SK-N-SH treated with all-trans-retinoic acid at 6 μM for 48 hours (cell line): ENCODE measurements at regions not wholly inside any gene's neighbourhood (a gene's known extent, or its start where the extent isn't known, plus 50 kb on each side); places are given as distances from the start of the nearest gene placed in this dataset.

Source experiments
- ATAC-seq: fragments of 200-7000 bp; cut with Tn5 transposase; 3 replicates; pipeline ENCODE4 v1.9.1; 2020; ENCODE audit warnings: mild to moderate bottlenecking, moderate library complexity
- ARNTL ChIP-seq: fragments of 450-650 bp; formaldehyde crosslinking; IDR thresholded peaks from 2 replicates; pipeline ENCODE4 v1.5.0; 2020; ENCODE audit warnings: low read depth, mild to moderate bottlenecking, moderate library complexity, borderline replicate concordance
- BACH2 ChIP-seq: fragments of 250-450 bp; sonication (Bioruptor Pico); IDR thresholded peaks from 2 replicates; pipeline ENCODE4 v1.9.0; 2021; ENCODE audit warnings: mild to moderate bottlenecking, borderline replicate concordance
- CSDC2 ChIP-seq: fragments of 250-450 bp; sonication (Bioruptor Pico); IDR thresholded peaks from 2 replicates; pipeline ENCODE4 v1.5.0; 2020; ENCODE audit warnings: mild to moderate bottlenecking, moderate library complexity
- CSRNP3 ChIP-seq: fragments of 250-450 bp; sonication (Bioruptor Pico); IDR thresholded peaks from 2 replicates; pipeline ENCODE4 v1.5.1; 2021; ENCODE audit warnings: mild to moderate bottlenecking, moderate library complexity
- GLIS3 ChIP-seq: fragments of 250-450 bp; sonication (Bioruptor Pico); IDR thresholded peaks from 2 replicates; pipeline ENCODE4 v1.5.0; 2020; ENCODE audit warnings: mild to moderate bottlenecking, moderate library complexity
- ISL1 ChIP-seq: fragments of 250-450 bp; sonication (Bioruptor Pico); IDR thresholded peaks from 2 replicates; pipeline ENCODE4 v2.1.2; 2022; ENCODE audit warnings: mild to moderate bottlenecking, moderate library complexity
- OSR1 ChIP-seq: fragments of 250-450 bp; sonication (Bioruptor Pico); IDR thresholded peaks from 2 replicates; pipeline ENCODE4 v1.8.0; 2022; ENCODE audit warnings: moderate library complexity, mild to moderate bottlenecking, inconsistent platforms
- POU6F1 ChIP-seq: fragments of 250-450 bp; sonication (Bioruptor Pico); IDR thresholded peaks from 2 replicates; pipeline ENCODE4 v1.8.0; 2021; ENCODE audit warnings: low read depth, mild to moderate bottlenecking, moderate library complexity, borderline replicate concordance
- PPARA ChIP-seq: fragments of 250-450 bp; sonication (Bioruptor Pico); IDR thresholded peaks from 2 replicates; pipeline ENCODE4 v1.5.0; 2020; ENCODE audit warnings: mild to moderate bottlenecking, borderline replicate concordance
- SNAI2 ChIP-seq: fragments of 250-450 bp; sonication (Bioruptor Pico); IDR thresholded peaks from 2 replicates; pipeline ENCODE4 v1.5.0; 2020; ENCODE audit warnings: mild to moderate bottlenecking, moderate library complexity
- TCF4 ChIP-seq: fragments of 250-450 bp; sonication (Bioruptor Pico); IDR thresholded peaks from 2 replicates; pipeline ENCODE4 v1.8.0; 2021; ENCODE audit warnings: mild to moderate bottlenecking, moderate library complexity, borderline replicate concordance
- TOX ChIP-seq: fragments of 250-450 bp; sonication (Bioruptor Pico); IDR thresholded peaks from 2 replicates; pipeline ENCODE4 v1.8.0; 2021; ENCODE audit warnings: mild to moderate bottlenecking, moderate library complexity, borderline replicate concordance
- TSHZ2 ChIP-seq: fragments of 250-450 bp; sonication (Bioruptor Pico); IDR thresholded peaks from 2 replicates; pipeline ENCODE4 v1.5.0; 2020; ENCODE audit warnings: mild to moderate bottlenecking, moderate library complexity
- ZC3H10 ChIP-seq: fragments of 250-450 bp; sonication (Bioruptor Pico); IDR thresholded peaks from 2 replicates; pipeline ENCODE4 v1.5.1; 2021; ENCODE audit warnings: mild to moderate bottlenecking, moderate library complexity
- ZFP3 ChIP-seq: fragments of 250-450 bp; sonication (Bioruptor Pico); IDR thresholded peaks from 2 replicates; pipeline ENCODE4 v1.5.0; 2020; ENCODE audit warnings: mild to moderate bottlenecking, moderate library complexity
- ZFP30 ChIP-seq: fragments of 450-650 bp; formaldehyde crosslinking; IDR thresholded peaks from 2 replicates; pipeline ENCODE4 v1.5.0; 2022; ENCODE audit warnings: mild to moderate bottlenecking, moderate library complexity
- ZNF565 ChIP-seq: fragments of 450-650 bp; formaldehyde crosslinking; conservative IDR thresholded peaks from 2 replicates; pipeline ENCODE4 v1.5.0; 2020; ENCODE audit warnings: low read depth, mild to moderate bottlenecking, moderate library complexity
- ZNF70 ChIP-seq: fragments of 450-650 bp; formaldehyde crosslinking; IDR thresholded peaks from 2 replicates; pipeline ENCODE4 v1.5.0; 2020; ENCODE audit warnings: mild to moderate bottlenecking, moderate library complexity
- ZNF8 ChIP-seq: fragments of 450-650 bp; formaldehyde crosslinking; IDR thresholded peaks from 2 replicates; pipeline ENCODE4 v1.5.0; 2020; ENCODE audit warnings: mild to moderate bottlenecking, moderate library complexity
- TF ChIP-seq, protein P1 (sequence below): fragments of 250-450 bp; sonication (Bioruptor Pico); IDR thresholded peaks from 2 replicates; pipeline ENCODE4 v1.5.1; 2020; ENCODE audit warnings: low read depth, mild to moderate bottlenecking, moderate library complexity
- TF ChIP-seq, protein P2 (sequence below): fragments of 250-450 bp; sonication (Bioruptor Pico); IDR thresholded peaks from 2 replicates; pipeline ENCODE4 v1.8.0; 2020; ENCODE audit warnings: mild to moderate bottlenecking, moderate library complexity, borderline replicate concordance

DNA sequence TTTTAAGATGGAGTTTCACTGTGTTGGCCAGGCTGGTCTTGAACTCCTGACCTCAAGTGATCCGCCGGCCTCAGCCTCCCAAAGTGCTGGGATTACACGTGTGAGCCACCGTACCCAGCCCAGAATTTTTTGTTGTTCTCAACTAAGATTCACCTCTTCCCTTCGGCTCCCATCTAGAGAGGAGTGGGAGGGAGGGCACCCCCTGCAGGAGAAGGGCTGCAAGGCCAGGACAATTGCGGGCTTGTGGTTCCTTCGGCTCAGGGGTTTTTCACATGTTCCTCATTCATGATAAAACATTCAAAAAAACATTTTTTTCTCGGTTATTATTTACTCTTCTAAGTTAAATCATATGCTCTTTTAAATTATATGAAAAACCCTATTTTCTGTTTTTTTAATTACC is 201.1 kb upstream of the LRRC4C start:
- TF ChIP-seq ZNF70 (no peak), SNAI2 (CRISPR knock-in tag) (no peak), ZFP3 (no peak), ZFP30 (CRISPR knock-in tag) (no peak), OSR1 (CRISPR knock-in tag) (no peak), ISL1 (CRISPR knock-in tag) (no peak), PPARA (CRISPR knock-in tag) (no peak), GLIS3 (CRISPR knock-in tag) (no peak), TOX (CRISPR knock-in tag) (no peak), CSDC2 (CRISPR knock-in tag) (no peak), ARNTL (CRISPR knock-in tag) (no peak)
- TF ChIP-seq, protein P1, sequence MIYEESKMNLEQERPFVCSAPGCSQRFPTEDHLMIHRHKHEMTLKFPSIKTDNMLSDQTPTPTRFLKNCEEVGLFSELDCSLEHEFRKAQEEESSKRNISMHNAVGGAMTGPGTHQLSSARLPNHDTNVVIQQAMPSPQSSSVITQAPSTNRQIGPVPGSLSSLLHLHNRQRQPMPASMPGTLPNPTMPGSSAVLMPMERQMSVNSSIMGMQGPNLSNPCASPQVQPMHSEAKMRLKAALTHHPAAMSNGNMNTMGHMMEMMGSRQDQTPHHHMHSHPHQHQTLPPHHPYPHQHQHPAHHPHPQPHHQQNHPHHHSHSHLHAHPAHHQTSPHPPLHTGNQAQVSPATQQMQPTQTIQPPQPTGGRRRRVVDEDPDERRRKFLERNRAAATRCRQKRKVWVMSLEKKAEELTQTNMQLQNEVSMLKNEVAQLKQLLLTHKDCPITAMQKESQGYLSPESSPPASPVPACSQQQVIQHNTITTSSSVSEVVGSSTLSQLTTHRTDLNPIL (CRISPR knock-in tag): no peak
- ATAC-seq: no peak

GRCh38 chr11:41665441-41666360 is 206.2 kb upstream of the LRRC4C start:
- TF ChIP-seq OSR1 (CRISPR knock-in tag) (no peak), BACH2 (CRISPR knock-in tag) (no peak), TSHZ2 (CRISPR knock-in tag) (no peak), ZC3H10 (CRISPR knock-in tag) (no peak), POU6F1 (no peak)
- TF ChIP-seq, protein P2, sequence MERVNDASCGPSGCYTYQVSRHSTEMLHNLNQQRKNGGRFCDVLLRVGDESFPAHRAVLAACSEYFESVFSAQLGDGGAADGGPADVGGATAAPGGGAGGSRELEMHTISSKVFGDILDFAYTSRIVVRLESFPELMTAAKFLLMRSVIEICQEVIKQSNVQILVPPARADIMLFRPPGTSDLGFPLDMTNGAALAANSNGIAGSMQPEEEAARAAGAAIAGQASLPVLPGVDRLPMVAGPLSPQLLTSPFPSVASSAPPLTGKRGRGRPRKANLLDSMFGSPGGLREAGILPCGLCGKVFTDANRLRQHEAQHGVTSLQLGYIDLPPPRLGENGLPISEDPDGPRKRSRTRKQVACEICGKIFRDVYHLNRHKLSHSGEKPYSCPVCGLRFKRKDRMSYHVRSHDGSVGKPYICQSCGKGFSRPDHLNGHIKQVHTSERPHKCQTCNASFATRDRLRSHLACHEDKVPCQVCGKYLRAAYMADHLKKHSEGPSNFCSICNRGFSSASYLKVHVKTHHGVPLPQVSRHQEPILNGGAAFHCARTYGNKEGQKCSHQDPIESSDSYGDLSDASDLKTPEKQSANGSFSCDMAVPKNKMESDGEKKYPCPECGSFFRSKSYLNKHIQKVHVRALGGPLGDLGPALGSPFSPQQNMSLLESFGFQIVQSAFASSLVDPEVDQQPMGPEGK: no peak
- TF ChIP-seq, all 23 proteins: peak for 0
- ATAC-seq: no peak

GRCh38 chr11:41666951-41667653 is 207.7 kb upstream of the LRRC4C start:
- no peak for ATAC-seq
- TF ChIP-seq ZFP3: no peak
- no peak for TF ChIP-seq ZFP30 (CRISPR knock-in tag)
- TF ChIP-seq CSRNP3 (CRISPR knock-in tag): no peak
- TF ChIP-seq GLIS3 (CRISPR knock-in tag): no peak
- TF ChIP-seq ZC3H10 (CRISPR knock-in tag): no peak
- no peak for TF ChIP-seq ZNF8
- no peak for TF ChIP-seq SNAI2 (CRISPR knock-in tag)
- no peak for TF ChIP-seq ZNF565
- TF ChIP-seq TCF4 (CRISPR knock-in tag): no peak
- no peak for TF ChIP-seq CSDC2 (CRISPR knock-in tag)
- no peak for TF ChIP-seq TSHZ2 (CRISPR knock-in tag)
- no peak for TF ChIP-seq ISL1 (CRISPR knock-in tag)
- no peak for TF ChIP-seq PPARA (CRISPR knock-in tag)
- TF ChIP-seq OSR1 (CRISPR knock-in tag): no peak
- TF ChIP-seq, protein P2: no peak
- no peak for TF ChIP-seq TOX (CRISPR knock-in tag)
